IMR-90 (cell line): ENCODE measurements at regions not wholly inside any gene's neighbourhood (a gene's known extent, or its start where the extent isn't known, plus 50 kb on each side); places are given as distances from the start of the nearest gene placed in this dataset.

Source experiments
- ATAC-seq: fragments of 200-7000 bp; cut with Tn5 transposase; 2 replicates; pipeline ENCODE4 v1.9.1; 2020; ENCODE audit warnings: low read depth, mild to moderate bottlenecking, moderate library complexity
- BruUV-seq: library from RNA; stranded (reverse); fragments of 400-500 nt; replicated peaks from 2 replicates; lab custom pipeline; 2021; lab: Mats Ljungman, UMichigan
- CTCF ChIA-PET: fragments of 300-600 bp; formaldehyde crosslinking; extraction: SDS; loops from one replicate; lab custom pipeline; 2021; ENCODE audit warnings: antibody characterized with exemption; lab: Yijun Ruan, JAX
- POLR2A ChIA-PET: fragments of 300-600 bp; sonication (Branson Sonifier 250); formaldehyde crosslinking; loops from one replicate; lab custom pipeline; 2022; ENCODE audit warnings: antibody characterized with exemption; ENCODE audit not compliant: unreplicated experiment; lab: Charles Lee
- DNase-seq: peaks from one replicate; pipeline ENCODE4 v3.0.0; 2013
- H2AFZ ChIP-seq: replicated peaks from 2 replicates; pipeline ENCODE3; 2013; ENCODE audit warnings: low read length, mild to moderate bottlenecking; ENCODE audit not compliant: poor library complexity
- H2AK5ac ChIP-seq: 2 replicates; pipeline ENCODE4 v1.6.1; 2013; ENCODE audit warnings: low read depth, low read length, inconsistent platforms
- H2AK9ac ChIP-seq: replicated peaks from 2 replicates; pipeline ENCODE3; 2013; ENCODE audit warnings: mild to moderate bottlenecking, low read depth, low read length, moderate library complexity; ENCODE audit not compliant: poor library complexity
- H2BK120ac ChIP-seq: 2 replicates; pipeline ENCODE4 v1.6.1; 2013; ENCODE audit warnings: low read depth, low read length, inconsistent platforms
- H2BK15ac ChIP-seq: 3 replicates; pipeline ENCODE4 v1.6.1; 2013; ENCODE audit warnings: low read depth, low read length, inconsistent platforms
- H2BK20ac ChIP-seq: 2 replicates; pipeline ENCODE4 v1.6.1; 2013; ENCODE audit warnings: low read depth, mild to moderate bottlenecking, inconsistent platforms, low read length, moderate library complexity
- H2BK5ac ChIP-seq: 2 replicates; pipeline ENCODE4 v1.6.1; 2013; ENCODE audit warnings: mild to moderate bottlenecking, low read depth, low read length, inconsistent platforms; ENCODE audit not compliant: poor library complexity, severe bottlenecking
- H3K14ac ChIP-seq: replicated peaks from 2 replicates; pipeline ENCODE4 v1.6.1; 2013; ENCODE audit warnings: low read depth, low read length, inconsistent platforms
- H3K18ac ChIP-seq: 2 replicates; pipeline ENCODE4 v1.6.1; 2013; ENCODE audit warnings: low read depth, low read length, control low read depth
- H3K23ac ChIP-seq: 2 replicates; pipeline ENCODE4 v1.6.1; 2013; ENCODE audit warnings: low read depth, low read length, inconsistent platforms
- H3K27ac ChIP-seq: 2 replicates; pipeline ENCODE4 v1.5.1; 2013; ENCODE audit warnings: mild to moderate bottlenecking, control low read depth, low read length; ENCODE audit not compliant: insufficient read depth
- H3K27me3 ChIP-seq: 2 replicates; pipeline ENCODE4 v1.6.1; 2013; ENCODE audit warnings: low read length; ENCODE audit not compliant: control insufficient read depth, insufficient read depth
- H3K36me3 ChIP-seq: 2 replicates; pipeline ENCODE4 v1.6.1; 2013; ENCODE audit warnings: low read length, mixed read lengths; ENCODE audit not compliant: control insufficient read depth, insufficient read depth
- H3K4ac ChIP-seq: 2 replicates; pipeline ENCODE4 v1.6.1; 2013; ENCODE audit warnings: low read depth, low read length, inconsistent platforms
- H3K4me1 ChIP-seq: 2 replicates; pipeline ENCODE4 v1.6.1; 2013; ENCODE audit warnings: low read length, mixed read lengths; ENCODE audit not compliant: control insufficient read depth, insufficient read depth
- H3K4me2 ChIP-seq: 2 replicates; pipeline ENCODE4 v1.6.1; 2013; ENCODE audit warnings: low read depth, mild to moderate bottlenecking, control low read depth, low read length, moderate library complexity
- H3K4me3 ChIP-seq: 2 replicates; pipeline ENCODE4 v1.5.1; 2013; ENCODE audit warnings: low read depth, mild to moderate bottlenecking, control low read depth, low read length, moderate library complexity; ENCODE audit not compliant: insufficient read depth
- H3K56ac ChIP-seq: 2 replicates; pipeline ENCODE4 v1.6.1; 2013; ENCODE audit warnings: low read length, inconsistent platforms; ENCODE audit not compliant: insufficient read depth; ENCODE audit errors: extremely low read depth
- H3K79me1 ChIP-seq, 2 experiments: 2 replicates each; pipeline ENCODE4 v1.6.1; 2013; ENCODE audit warnings: low read length in 2 of 2, inconsistent platforms in 1 of 2, low read depth in 1 of 2
- H3K9ac ChIP-seq: 2 replicates; pipeline ENCODE4 v1.6.1; 2013; ENCODE audit warnings: low read depth, low read length, control low read depth
- H3K9me1 ChIP-seq: 2 replicates; pipeline ENCODE4 v1.6.1; 2013; ENCODE audit warnings: low read length, inconsistent platforms; ENCODE audit not compliant: insufficient read depth
- H3K9me3 ChIP-seq: 2 replicates; pipeline ENCODE4 v1.6.1; 2013; ENCODE audit warnings: low read length; ENCODE audit not compliant: control insufficient read depth, insufficient read depth
- H4K20me1 ChIP-seq: 2 replicates; pipeline ENCODE4 v1.6.1; 2013; ENCODE audit warnings: low read length, inconsistent platforms; ENCODE audit not compliant: insufficient read depth
- H4K5ac ChIP-seq: 2 replicates; pipeline ENCODE4 v1.6.1; 2013; ENCODE audit warnings: mild to moderate bottlenecking, low read depth, low read length, control low read depth
- H4K8ac ChIP-seq, 2 experiments: 2 replicates each; pipeline ENCODE4 v1.6.1; 2013; ENCODE audit warnings: low read depth in 2 of 2, low read length in 2 of 2, control low read depth in 1 of 2, inconsistent platforms in 1 of 2
- H4K91ac ChIP-seq: 2 replicates; pipeline ENCODE4 v1.6.1; 2013; ENCODE audit warnings: low read depth, low read length, inconsistent platforms; ENCODE audit not compliant: insufficient read depth
- CEBPB ChIP-seq: IDR thresholded peaks from 2 replicates; pipeline ENCODE4 v1.6.1; 2012; ENCODE audit warnings: low read depth, low read length, improper control_type of control experiment
- CHD1 ChIP-seq: IDR thresholded peaks from 2 replicates; pipeline ENCODE4 v1.6.1; 2012; ENCODE audit warnings: low read depth, low read length, improper control_type of control experiment
- FOS ChIP-seq: fragments of 150-350 bp; IDR thresholded peaks from 2 replicates; pipeline ENCODE4 v1.6.1; 2016; ENCODE audit warnings: low read depth, low read length
- MXI1 ChIP-seq: IDR thresholded peaks from 2 replicates; pipeline ENCODE4 v1.6.1; 2012; ENCODE audit warnings: low read depth, mild to moderate bottlenecking, low read length, moderate library complexity, borderline replicate concordance
- RCOR1 ChIP-seq: IDR thresholded peaks from 2 replicates; pipeline ENCODE4 v1.6.1; 2012; ENCODE audit warnings: mild to moderate bottlenecking, low read length, improper control_type of control experiment; ENCODE audit not compliant: insufficient replicate concordance
- RFX5 ChIP-seq: IDR thresholded peaks from 2 replicates; pipeline ENCODE4 v1.8.0; 2012; ENCODE audit warnings: low read depth, mild to moderate bottlenecking, low read length, moderate library complexity
- SMC3 ChIP-seq: fragments of 150-350 bp; IDR thresholded peaks from 2 replicates; pipeline ENCODE4 v1.6.1; 2016; ENCODE audit warnings: low read depth, mild to moderate bottlenecking, antibody characterized with exemption, low read length, moderate library complexity
- WGBS, 2 experiments: methylation state at CpG; one replicate each; pipeline versions ENCODE4 v1.1.5 to v1.1.7; 2013; ENCODE audit warnings: missing lambda C conversion rate in 2 of 2; ENCODE audit not compliant: insufficient read length in 1 of 2; ENCODE audit errors: extremely low coverage in 2 of 2; 5-methylcytosine and 5-hydroxymethylcytosine counted together
- dilution Hi-C: fragments of 300-500 bp; cut with HindIII; formaldehyde crosslinking; loops from one replicate; pipeline ENCODE4 v1.14.3; 2018; ENCODE audit warnings: low sequenced_read_pairs; ENCODE audit not compliant: unreplicated experiment
- in situ Hi-C: fragments of 300-500 bp; cut with MboI; formaldehyde crosslinking; loops from 3 replicates; pipeline ENCODE4 v1.14.3; 2019; ENCODE audit warnings: low sequenced_read_pairs, inconsistent platforms, mixed read lengths
- intact Hi-C: fragments of 100-400 bp; cut with micrococcal nuclease; formaldehyde crosslinking; loops from 2 replicates; pipeline ENCODE4 v1.10.0; 2022
- TF ChIP-seq, protein P1 (sequence below): conservative IDR thresholded peaks from 2 replicates; pipeline ENCODE4 v1.5.1; 2012; ENCODE audit warnings: mild to moderate bottlenecking, low read depth, low read length, improper control_type of control experiment
- TF ChIP-seq, protein P2 (sequence below): fragments of 150-350 bp; IDR thresholded peaks from 2 replicates; pipeline ENCODE4 v1.6.1; 2017; ENCODE audit warnings: mild to moderate bottlenecking, antibody characterized with exemption, low read length, low read depth
- TF ChIP-seq, protein P3 (sequence below): fragments of 150-350 bp; IDR thresholded peaks from 2 replicates; pipeline ENCODE4 v1.6.1; 2016; ENCODE audit warnings: low read depth, mild to moderate bottlenecking, low read length, moderate library complexity, borderline replicate concordance

DNA sequence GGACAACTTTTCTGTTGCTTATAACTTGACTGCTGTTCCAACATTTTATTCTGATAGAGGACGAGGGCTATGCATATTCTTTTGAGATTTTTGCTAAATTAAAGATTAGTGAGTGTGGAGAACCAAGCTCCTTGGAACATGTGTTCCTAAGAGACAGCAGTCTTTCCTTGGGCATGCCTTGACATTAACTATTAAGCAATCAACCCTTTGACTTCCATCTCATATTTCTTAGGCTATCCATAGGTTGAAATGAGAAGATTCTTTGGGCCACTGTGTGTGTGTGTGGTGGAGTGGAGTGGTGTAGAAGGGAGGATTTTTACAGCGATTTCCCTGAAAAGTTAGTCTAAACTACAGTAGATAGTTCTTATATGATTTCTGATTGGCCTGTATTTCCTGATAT lies 127.4 kb upstream of the POF1B start:
- no peak overlapping the region for H2AFZ ChIP-seq
- intact Hi-C loops = no loop called here
- H4K20me1 ChIP-seq = no peaks in the 10 kb centered on the region

More for the DNA sequence above, 127.4 kb upstream of the POF1B start:
- ChIA-PET CTCF (no interaction called here), POLR2A (no interaction called here)
- no peak overlapping the region for H3K14ac ChIP-seq
- H3K23ac ChIP-seq = no peak overlapping the region
- no peak overlapping the region for H2BK120ac ChIP-seq
- TF ChIP-seq RFX5 (no peak), FOS (no peak), CEBPB (no peak), RCOR1 (no peak), MXI1 (no peak), SMC3 (no peak), CHD1 (no peak)
- TF ChIP-seq, protein P1, sequence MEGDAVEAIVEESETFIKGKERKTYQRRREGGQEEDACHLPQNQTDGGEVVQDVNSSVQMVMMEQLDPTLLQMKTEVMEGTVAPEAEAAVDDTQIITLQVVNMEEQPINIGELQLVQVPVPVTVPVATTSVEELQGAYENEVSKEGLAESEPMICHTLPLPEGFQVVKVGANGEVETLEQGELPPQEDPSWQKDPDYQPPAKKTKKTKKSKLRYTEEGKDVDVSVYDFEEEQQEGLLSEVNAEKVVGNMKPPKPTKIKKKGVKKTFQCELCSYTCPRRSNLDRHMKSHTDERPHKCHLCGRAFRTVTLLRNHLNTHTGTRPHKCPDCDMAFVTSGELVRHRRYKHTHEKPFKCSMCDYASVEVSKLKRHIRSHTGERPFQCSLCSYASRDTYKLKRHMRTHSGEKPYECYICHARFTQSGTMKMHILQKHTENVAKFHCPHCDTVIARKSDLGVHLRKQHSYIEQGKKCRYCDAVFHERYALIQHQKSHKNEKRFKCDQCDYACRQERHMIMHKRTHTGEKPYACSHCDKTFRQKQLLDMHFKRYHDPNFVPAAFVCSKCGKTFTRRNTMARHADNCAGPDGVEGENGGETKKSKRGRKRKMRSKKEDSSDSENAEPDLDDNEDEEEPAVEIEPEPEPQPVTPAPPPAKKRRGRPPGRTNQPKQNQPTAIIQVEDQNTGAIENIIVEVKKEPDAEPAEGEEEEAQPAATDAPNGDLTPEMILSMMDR = no peak
- TF ChIP-seq, protein P2, sequence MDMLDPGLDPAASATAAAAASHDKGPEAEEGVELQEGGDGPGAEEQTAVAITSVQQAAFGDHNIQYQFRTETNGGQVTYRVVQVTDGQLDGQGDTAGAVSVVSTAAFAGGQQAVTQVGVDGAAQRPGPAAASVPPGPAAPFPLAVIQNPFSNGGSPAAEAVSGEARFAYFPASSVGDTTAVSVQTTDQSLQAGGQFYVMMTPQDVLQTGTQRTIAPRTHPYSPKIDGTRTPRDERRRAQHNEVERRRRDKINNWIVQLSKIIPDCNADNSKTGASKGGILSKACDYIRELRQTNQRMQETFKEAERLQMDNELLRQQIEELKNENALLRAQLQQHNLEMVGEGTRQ = no peak
- TF ChIP-seq, protein P3, sequence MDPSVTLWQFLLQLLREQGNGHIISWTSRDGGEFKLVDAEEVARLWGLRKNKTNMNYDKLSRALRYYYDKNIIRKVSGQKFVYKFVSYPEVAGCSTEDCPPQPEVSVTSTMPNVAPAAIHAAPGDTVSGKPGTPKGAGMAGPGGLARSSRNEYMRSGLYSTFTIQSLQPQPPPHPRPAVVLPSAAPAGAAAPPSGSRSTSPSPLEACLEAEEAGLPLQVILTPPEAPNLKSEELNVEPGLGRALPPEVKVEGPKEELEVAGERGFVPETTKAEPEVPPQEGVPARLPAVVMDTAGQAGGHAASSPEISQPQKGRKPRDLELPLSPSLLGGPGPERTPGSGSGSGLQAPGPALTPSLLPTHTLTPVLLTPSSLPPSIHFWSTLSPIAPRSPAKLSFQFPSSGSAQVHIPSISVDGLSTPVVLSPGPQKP = no peak
- H4K5ac ChIP-seq = no peak overlapping the region
- in situ Hi-C loops (no loop called here), dilution Hi-C loops (no loop called here)
- no peaks in the 10 kb centered on the region for H3K79me1 ChIP-seq
- no peaks in the 10 kb centered on the region for H3K9me3 ChIP-seq
- no peak overlapping the region for H4K8ac ChIP-seq
- no peak overlapping the region for H4K91ac ChIP-seq
- H3K27ac ChIP-seq = no peak overlapping the region
- H2AK5ac ChIP-seq = no peak overlapping the region
- no TSS peak for BruUV-seq
- no peaks in the 10 kb centered on the region for H3K36me3 ChIP-seq
- no CpG with 5 or more reads among the region's 2 CpGs for WGBS, 2 experiments
- H3K18ac ChIP-seq = no peak overlapping the region
- H2BK15ac ChIP-seq = no peak overlapping the region
- DNase-seq = no peak
- H3K9ac ChIP-seq = no peak overlapping the region
- no peak overlapping the region for H2AK9ac ChIP-seq
- H3K4me3 ChIP-seq = no peak overlapping the region
- no peaks in the 10 kb centered on the region for H3K9me1 ChIP-seq
- no peak overlapping the region for H3K56ac ChIP-seq
- no peak overlapping the region for H3K4ac ChIP-seq
- no peak overlapping the region for H2BK20ac ChIP-seq
- H3K4me2 ChIP-seq = no peak overlapping the region
- no peak for ATAC-seq
- H3K27me3 ChIP-seq = no peaks in the 10 kb centered on the region
- H3K4me1 ChIP-seq = no peaks in the 10 kb centered on the region
- H2BK5ac ChIP-seq = no peak overlapping the region
